Neural cell (in vitro differentiated cells): ENCODE measurements at regions not wholly inside any gene's neighbourhood (a gene's known extent, or its start where the extent isn't known, plus 50 kb on each side); places are given as distances from the start of the nearest gene placed in this dataset.

Experiments
- CTCF ChIP-seq: fragments of 450-650 bp; IDR thresholded peaks from 2 replicates; pipeline ENCODE4 v1.5.1; 2014; ENCODE audit warnings: antibody characterized with exemption, mild to moderate bottlenecking, moderate library complexity; ENCODE audit not compliant: poor library complexity, severe bottlenecking
- EP300 ChIP-seq: fragments of 450-650 bp; conservative IDR thresholded peaks from 2 replicates; pipeline ENCODE4 v1.6.1; 2014; ENCODE audit warnings: antibody characterized with exemption, mild to moderate bottlenecking, moderate library complexity; ENCODE audit not compliant: poor library complexity, severe bottlenecking
- EZH2 ChIP-seq: fragments of 200-600, 300-800 bp; shearing (Covaris generic), sonication (generic); IDR thresholded peaks from 2 replicates; pipeline ENCODE4 v1.6.1; 2014; ENCODE audit warnings: antibody characterized with exemption, low read length, borderline replicate concordance, mild to moderate bottlenecking; ENCODE audit not compliant: insufficient read depth, poor library complexity, severe bottlenecking
- MXI1 ChIP-seq: fragments of 450-650 bp; conservative IDR thresholded peaks from 2 replicates; pipeline ENCODE4 v1.6.1; 2014; ENCODE audit warnings: antibody characterized with exemption, mild to moderate bottlenecking; ENCODE audit not compliant: poor library complexity, severe bottlenecking
- POLR2AphosphoS5 ChIP-seq: IDR thresholded peaks from 2 replicates; pipeline ENCODE4 v1.6.1; 2012
- RAD21 ChIP-seq: fragments of 450-650 bp; conservative IDR thresholded peaks from 2 replicates; pipeline ENCODE4 v1.6.1; 2014; ENCODE audit warnings: antibody characterized with exemption, mild to moderate bottlenecking, moderate library complexity
- SMC3 ChIP-seq: fragments of 450-650 bp; conservative IDR thresholded peaks from 2 replicates; pipeline ENCODE4 v1.6.1; 2014; ENCODE audit warnings: antibody characterized with exemption, mild to moderate bottlenecking, moderate library complexity; ENCODE audit not compliant: poor library complexity
- TAF1 ChIP-seq: IDR thresholded peaks from 2 replicates; pipeline ENCODE4 v1.6.1; 2012; ENCODE audit warnings: low read depth
- TF ChIP-seq, protein P1 (sequence below): IDR thresholded peaks from 2 replicates; pipeline ENCODE4 v1.6.1; 2012; ENCODE audit warnings: borderline replicate concordance

DNA sequence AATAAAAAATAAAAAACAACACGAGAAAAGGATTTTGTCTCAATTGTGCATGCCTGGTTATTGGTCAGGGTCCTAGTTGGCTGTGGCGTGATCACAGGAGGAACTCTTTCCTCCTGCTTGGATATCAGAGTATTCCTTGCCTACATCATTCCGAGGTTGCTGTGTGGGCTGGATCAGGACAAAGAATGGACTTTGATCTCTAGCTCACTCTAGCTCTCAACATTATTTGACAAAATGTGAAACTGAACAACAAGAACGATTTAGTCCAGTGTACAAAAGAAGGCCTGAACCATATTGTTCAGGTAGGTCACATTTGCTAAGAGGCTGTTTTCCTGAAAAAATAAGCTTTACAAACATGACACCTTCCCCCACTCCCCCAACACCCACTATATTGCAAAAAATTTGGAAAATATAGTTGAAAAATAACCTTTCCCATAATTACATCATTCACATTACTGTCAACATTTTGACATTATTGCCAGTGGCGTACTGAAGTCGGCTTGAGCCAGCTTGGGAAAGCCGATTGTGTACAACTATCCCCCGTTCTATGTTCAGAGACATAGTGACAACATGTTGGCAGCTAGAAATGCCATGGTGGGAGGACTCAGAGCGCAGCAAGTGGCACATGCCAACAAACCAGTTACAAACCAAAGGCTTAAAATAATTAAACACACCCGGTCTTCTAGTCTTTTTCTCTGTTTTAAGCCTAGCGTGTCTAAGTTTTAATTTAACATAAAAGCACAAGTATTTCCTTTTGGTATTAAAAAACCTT, 179.0 kb downstream of the LPIN1 start:
- no peak for TF ChIP-seq TAF1
- no peak for TF ChIP-seq CTCF
- TF ChIP-seq RAD21: no peak
- TF ChIP-seq POLR2AphosphoS5: no peak
- no peak for TF ChIP-seq EZH2
- no peak for TF ChIP-seq EP300
- TF ChIP-seq SMC3: no peak
- TF ChIP-seq MXI1: no peak
- TF ChIP-seq, protein P1, sequence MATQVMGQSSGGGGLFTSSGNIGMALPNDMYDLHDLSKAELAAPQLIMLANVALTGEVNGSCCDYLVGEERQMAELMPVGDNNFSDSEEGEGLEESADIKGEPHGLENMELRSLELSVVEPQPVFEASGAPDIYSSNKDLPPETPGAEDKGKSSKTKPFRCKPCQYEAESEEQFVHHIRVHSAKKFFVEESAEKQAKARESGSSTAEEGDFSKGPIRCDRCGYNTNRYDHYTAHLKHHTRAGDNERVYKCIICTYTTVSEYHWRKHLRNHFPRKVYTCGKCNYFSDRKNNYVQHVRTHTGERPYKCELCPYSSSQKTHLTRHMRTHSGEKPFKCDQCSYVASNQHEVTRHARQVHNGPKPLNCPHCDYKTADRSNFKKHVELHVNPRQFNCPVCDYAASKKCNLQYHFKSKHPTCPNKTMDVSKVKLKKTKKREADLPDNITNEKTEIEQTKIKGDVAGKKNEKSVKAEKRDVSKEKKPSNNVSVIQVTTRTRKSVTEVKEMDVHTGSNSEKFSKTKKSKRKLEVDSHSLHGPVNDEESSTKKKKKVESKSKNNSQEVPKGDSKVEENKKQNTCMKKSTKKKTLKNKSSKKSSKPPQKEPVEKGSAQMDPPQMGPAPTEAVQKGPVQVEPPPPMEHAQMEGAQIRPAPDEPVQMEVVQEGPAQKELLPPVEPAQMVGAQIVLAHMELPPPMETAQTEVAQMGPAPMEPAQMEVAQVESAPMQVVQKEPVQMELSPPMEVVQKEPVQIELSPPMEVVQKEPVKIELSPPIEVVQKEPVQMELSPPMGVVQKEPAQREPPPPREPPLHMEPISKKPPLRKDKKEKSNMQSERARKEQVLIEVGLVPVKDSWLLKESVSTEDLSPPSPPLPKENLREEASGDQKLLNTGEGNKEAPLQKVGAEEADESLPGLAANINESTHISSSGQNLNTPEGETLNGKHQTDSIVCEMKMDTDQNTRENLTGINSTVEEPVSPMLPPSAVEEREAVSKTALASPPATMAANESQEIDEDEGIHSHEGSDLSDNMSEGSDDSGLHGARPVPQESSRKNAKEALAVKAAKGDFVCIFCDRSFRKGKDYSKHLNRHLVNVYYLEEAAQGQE: no peak
